Erythroblast (primary cell): ENCODE measurements at regions not wholly inside any gene's neighbourhood (a gene's known extent, or its start where the extent isn't known, plus 50 kb on each side); places are given as distances from the start of the nearest gene placed in this dataset.
"Not testable (repeated sequence)": the region's sequence is repeated elsewhere in the genome, so short reads cannot be mapped to it uniquely, and the experiment has no call there.

Experiments used
- DNase-seq, 2 experiments: peaks; one replicate each; lab custom pipeline; 2025; lab: John Stamatoyannopoulos, UW
- GATA1 ChIP-seq: IDR thresholded peaks from 2 replicates; pipeline ENCODE4 v1.6.1; 2011; ENCODE audit warnings: low read depth, mild to moderate bottlenecking, control low read depth, low read length, moderate library complexity
- POLR2A ChIP-seq: IDR thresholded peaks from 2 replicates; pipeline ENCODE4 v1.6.1; 2011; ENCODE audit warnings: mild to moderate bottlenecking, low read length

- TF ChIP-seq GATA1 = no peak
- TF ChIP-seq POLR2A = no peak
- DNase-seq = no peak
Measured at GRCh38 chrX:144716187-144716586, 531.1 kb upstream of the SPANXN1 start.

- DNase-seq = no peak
Measured at GRCh38 chrX:144717682-144718081, 529.6 kb upstream of the SPANXN1 start.

GRCh38 chrX:144722307-144722706, 525.0 kb upstream of the SPANXN1 start:
- TF ChIP-seq GATA1 (no peak), POLR2A (no peak)
- DNase-seq = peak in 1 of 2 experiments; percentile 0

More at GRCh38 chrX:144717682-144718081, 529.6 kb upstream of the SPANXN1 start:
- TF ChIP-seq POLR2A (no peak), GATA1 (no peak)

GRCh38 chrX:144730471-144730870, 516.8 kb upstream of the SPANXN1 start:
- DNase-seq = no peak
- no peak for TF ChIP-seq POLR2A
- TF ChIP-seq GATA1 = no peak

- DNase-seq = no peak
- TF ChIP-seq GATA1 (no peak), POLR2A (no peak)
Measured at GRCh38 chrX:144732588-144732987, 514.7 kb upstream of the SPANXN1 start.

DNA sequence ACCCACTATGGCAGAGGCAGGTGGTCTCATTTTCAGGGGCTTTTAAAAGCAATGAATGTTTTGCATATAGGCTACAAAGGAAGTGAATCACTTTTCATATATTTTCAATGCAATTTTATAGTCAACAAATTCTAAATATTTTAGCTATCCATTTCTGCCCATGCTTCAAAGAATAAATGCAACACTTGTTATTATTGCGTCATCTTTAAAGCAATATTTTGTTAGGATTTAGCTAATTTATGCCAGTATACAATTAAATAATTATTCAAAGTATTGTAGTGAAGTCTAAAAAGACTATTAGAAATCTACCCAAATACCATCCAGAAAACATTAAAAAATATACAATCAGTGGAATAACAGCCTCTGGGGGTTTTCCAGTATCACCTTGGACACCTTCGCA, 509.1 kb upstream of the SPANXN1 start:
- DNase-seq = no peak
- TF ChIP-seq GATA1 (no peak), POLR2A (no peak)

GRCh38 chrX:144768540-144768939, 478.8 kb upstream of the SPANXN1 start:
- TF ChIP-seq GATA1 = no peak
- TF ChIP-seq POLR2A = no peak
- DNase-seq = no peak

GRCh38 chrX:144783528-144783927, 463.8 kb upstream of the SPANXN1 start:
- DNase-seq = not testable (repeated sequence)

DNA sequence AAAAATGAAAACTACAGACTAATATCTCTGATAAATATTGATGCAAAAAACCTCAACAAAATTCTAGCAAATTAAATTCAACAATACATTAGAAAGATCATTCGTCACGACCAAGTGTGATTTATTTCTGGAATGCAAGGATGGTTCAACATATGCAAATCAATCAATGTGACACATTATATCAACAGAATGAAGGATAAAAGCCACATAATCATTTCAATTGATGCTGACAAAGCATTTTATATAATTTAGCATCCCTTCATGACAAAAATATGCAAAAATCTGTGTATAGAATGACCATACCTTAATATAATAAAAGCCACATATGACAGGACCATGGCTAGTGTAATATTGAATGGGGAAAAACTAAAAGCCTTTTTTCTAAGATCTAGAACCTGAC, 457.2 kb upstream of the SPANXN1 start:
- TF ChIP-seq POLR2A (no peak), GATA1 (no peak)
- no peak for DNase-seq

DNA sequence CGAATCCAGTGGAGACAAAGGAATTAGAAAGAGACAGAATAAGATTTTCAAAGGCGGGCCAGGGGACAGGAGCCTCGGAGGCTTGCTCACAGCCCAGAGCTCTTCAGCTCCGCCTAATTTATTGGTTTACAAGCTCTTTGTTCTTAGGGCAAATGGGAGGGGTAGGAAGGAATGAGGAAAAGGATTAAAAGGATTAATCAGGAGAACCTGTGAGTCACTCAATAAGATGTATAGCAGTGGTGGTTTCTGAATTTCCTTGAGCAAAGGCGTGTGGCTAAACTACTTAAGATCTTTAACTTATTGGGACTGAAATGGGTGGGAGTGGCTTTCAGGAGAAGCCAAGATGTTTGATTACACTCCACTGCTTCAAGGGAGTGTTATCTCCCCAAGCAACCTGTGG, 456.0 kb upstream of the SPANXN1 start:
- TF ChIP-seq GATA1 (no peak), POLR2A (no peak)
- DNase-seq = no peak

DNA sequence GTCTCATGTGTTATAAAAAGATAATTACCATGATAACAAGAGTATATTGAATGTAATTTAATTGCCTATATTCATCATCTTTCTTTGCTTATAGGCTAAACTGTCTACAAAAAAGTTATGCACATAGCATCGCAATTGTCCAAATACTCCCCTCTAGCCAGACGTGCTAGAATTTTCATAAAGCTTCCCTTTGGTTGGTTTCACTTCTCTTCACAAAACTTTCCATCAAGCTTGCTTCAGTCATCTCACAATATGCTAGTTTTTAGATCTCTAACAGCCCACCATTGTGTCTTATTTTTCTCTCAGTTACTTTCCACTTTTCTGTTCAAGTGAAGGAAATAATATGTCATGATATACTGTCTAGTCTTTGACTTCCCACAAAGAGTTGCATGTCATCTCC, 448.3 kb upstream of the SPANXN1 start:
- TF ChIP-seq GATA1 (no peak), POLR2A (no peak)

GRCh38 chrX:144801786-144802185, 445.5 kb upstream of the SPANXN1 start:
- DNase-seq = no peak
- TF ChIP-seq GATA1 (no peak), POLR2A (no peak)

More for the DNA sequence above, 448.3 kb upstream of the SPANXN1 start:
- no peak for DNase-seq

GRCh38 chrX:144809025-144809424, 438.3 kb upstream of the SPANXN1 start:
- TF ChIP-seq GATA1 (no peak), POLR2A (no peak)
- DNase-seq = no peak

DNA sequence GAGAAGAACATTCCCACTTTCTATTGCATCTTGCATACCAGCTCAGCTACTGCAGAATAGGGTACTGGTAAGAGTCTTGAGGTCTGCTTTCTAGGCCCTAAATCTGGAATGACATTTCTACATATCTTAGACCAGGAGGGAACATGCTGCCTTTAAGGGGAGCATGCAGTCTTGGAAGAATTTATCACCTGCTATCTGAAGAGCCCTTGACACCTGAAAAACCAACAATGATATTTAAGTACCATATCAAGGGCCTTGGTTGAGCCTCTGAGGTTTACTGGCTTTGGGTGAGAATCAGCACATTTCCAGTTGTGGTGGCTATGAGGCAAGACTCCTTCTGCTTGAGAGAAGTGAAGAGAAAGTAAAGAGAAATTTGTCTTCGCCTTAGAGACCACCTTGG, 436.8 kb upstream of the SPANXN1 start:
- no peak for TF ChIP-seq GATA1
- TF ChIP-seq POLR2A = no peak
- no peak for DNase-seq

DNA sequence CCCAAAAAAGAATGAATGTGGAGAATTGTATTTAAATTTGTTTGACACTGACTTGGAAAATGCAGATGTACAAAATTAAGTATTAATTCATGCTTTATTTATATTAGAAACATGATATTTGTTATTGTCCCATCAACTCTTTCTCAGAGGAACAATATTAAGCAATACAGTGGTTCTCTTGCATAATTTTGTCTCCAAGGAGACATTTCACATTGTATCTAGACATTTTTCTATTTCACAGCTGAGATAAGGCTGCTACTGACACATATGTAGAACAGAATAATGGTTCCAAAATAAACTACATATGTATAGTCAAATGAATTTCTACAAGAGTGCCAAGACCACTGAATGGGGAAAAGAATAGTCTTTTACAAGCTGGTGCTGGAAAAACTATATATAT, 427.9 kb upstream of the SPANXN1 start:
- no peak for DNase-seq
- no peak for TF ChIP-seq POLR2A
- no peak for TF ChIP-seq GATA1

- no peak for DNase-seq
- TF ChIP-seq POLR2A (no peak), GATA1 (no peak)
Measured at GRCh38 chrX:144840616-144841015, 406.7 kb upstream of the SPANXN1 start.
